GM19372 (cell line): ENCODE measurements at regions not wholly inside any gene's neighbourhood (a gene's known extent, or its start where the extent isn't known, plus 50 kb on each side); places are given as distances from the start of the nearest gene placed in this dataset.

Experiments
- ATAC-seq: cut with Tn5 transposase; IDR thresholded peaks from one replicate; pipeline ENCODE4 v1.9.1; 2021; ENCODE audit warnings: mild to moderate bottlenecking, low read depth, moderate library complexity; ENCODE audit not compliant: unreplicated experiment

DNA sequence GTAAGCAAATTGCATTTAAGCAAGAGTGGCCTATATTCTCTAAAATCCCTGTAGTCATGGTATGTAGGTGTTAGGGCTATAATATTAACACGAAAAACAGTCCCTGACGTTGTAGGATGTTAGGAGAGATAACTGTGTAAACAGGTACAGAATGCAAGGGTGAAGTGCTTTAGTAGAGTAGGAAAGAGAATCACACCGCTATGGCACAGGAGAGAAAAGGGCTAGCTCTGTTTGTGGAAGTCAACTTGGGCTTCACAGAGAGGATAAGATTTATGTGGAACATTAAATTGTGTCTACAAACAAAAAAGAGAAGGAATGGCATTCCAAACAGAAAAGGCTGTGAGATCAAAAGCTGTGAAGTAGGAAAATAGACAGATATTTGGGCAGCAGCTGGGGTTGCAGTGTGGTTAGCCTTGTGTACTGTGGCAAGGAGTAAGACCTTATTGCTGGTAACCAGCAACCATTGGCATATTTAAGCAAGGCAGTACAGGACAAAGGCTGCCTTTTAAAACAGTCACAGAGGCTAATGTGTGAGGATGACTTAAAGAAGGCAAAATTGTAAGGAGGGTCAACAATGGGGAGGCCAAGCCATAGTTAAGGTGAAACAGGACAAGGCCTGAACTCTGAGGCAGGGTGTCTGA lies 337.5 kb upstream of the ADAMTSL1 start:
- no peak for ATAC-seq

- no peak for ATAC-seq
Observed at GRCh38 chr9:18137815-18138214, 336.1 kb upstream of the ADAMTSL1 start.

- no peak for ATAC-seq
Observed at GRCh38 chr9:18138656-18139055, 335.3 kb upstream of the ADAMTSL1 start.

DNA sequence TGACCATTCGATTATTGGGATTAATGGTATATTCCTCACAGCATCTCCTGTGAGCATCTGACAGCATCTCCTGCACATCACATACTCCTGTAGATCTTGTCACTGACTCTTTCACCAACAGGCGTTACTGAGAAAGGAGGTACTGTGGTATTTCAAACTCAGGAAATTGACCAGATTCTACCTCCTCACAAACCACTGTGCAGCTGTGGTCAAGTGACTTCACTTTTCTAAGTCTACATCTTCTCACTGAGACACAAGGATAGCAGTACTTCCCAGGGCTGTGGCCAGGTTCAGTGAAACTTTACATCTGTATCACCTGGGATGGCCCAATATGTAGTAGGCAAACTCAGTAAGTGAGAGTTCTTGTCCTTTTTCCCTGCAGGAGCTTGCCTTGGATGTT lies 332.3 kb upstream of the ADAMTSL1 start:
- ATAC-seq, result no peak

DNA sequence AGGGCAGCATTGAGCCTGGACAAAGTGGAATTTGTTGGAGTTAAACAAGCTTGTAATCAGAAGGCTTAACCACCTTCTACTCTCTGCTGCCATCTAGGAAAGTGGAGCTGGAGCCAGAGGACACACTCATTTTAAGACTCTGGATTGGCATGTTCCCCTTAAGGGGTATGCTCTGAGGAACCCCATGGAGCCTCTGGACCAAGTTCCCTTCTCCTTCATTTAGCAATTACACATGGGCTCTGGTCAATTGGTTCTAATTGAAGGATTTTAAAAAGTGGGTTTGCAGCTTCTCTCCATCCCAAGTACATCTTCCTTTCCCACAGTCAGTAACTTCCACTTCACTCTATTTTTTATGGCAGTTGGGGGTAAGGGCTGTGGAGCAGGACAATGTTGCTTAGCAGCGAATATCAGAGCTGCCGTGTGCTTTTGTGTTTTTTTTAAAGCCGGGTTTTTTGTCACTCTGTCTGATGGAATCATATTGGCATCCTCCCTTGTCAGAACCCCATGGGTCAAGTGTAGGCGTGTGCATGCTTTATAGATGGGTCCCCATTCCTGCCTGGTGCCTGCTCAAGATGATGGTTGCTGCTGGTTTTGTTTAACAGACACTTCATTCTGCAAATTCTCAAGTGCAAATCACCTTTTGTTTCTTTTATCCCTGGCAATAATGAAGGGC lies 330.7 kb upstream of the ADAMTSL1 start:
- no peak for ATAC-seq

- no peak for ATAC-seq
Observed at GRCh38 chr9:18146329-18146728, 327.6 kb upstream of the ADAMTSL1 start.

DNA sequence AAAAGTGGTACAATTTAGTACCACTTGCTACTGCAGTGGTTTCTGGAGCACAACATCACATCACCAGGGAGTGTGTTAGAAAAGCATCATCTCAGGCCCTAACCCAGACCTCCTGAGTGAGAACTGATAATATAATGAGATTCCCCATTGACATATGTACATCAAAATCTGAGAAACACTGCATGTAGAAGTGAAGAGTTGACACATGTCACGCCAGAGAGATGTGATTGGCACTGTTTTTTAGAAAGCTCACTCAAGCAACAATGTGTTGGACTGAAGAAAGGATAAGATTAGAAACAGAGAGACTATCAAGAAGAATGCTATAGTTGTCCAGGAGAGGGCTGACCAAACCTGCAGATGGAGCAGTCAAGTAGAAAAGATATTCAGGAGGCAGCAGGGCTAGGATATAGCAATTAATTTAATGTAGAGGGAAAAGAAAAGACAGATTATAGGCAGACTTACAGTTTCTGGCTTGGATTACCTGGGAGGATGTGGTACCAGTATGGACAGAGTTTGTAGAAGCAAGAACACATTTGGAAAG lies 324.4 kb upstream of the ADAMTSL1 start:
- no peak for ATAC-seq

DNA sequence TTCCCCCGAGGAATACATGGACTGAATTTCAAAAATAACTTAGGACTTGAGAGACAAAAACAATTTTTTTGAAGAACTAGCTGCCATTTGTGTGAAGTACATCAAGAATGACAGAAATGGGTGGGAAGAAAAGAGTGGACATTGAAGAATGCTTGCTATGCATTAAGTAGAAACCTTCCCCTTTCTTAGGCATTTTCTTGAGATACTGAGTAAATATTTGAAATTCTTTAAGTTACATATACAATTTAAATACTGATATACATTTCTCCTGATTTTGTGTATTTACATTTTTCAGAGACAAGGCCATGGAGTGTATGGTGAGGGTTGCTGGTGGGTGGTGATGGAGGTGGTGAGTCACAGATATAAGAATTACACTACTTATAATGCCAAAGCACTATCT lies 319.3 kb upstream of the ADAMTSL1 start:
- ATAC-seq, result no peak

GRCh38 chr9:18159254-18159653 lies 314.7 kb upstream of the ADAMTSL1 start:
- ATAC-seq, result no peak

GRCh38 chr9:18163146-18163545 lies 310.8 kb upstream of the ADAMTSL1 start:
- no peak for ATAC-seq

- ATAC-seq, result no peak
Observed at GRCh38 chr9:18167733-18168132, 306.2 kb upstream of the ADAMTSL1 start.

GRCh38 chr9:18173923-18174322 lies 300.0 kb upstream of the ADAMTSL1 start:
- no peak for ATAC-seq

GRCh38 chr9:18182636-18183035 lies 291.3 kb upstream of the ADAMTSL1 start:
- ATAC-seq, result no peak

DNA sequence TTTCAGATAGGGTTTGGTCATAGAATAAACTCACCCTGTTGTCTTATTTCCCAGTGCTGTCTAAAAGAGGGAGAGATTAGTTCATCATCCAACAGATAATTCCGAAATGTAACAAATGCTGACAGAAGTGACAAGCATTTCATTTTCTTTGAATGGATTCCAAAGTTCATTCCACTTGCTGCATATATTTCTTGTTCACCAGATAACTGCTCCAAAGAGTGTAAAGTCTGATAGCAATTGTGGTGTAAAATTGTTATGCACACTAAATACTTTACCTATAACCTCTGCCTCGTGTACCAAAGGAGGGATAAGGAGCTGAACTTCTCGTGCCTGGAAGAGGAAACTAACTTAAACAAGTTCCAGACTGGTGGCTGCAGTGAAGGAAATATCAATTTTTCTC lies 290.0 kb upstream of the ADAMTSL1 start:
- no peak for ATAC-seq

GRCh38 chr9:18184401-18184800 lies 289.6 kb upstream of the ADAMTSL1 start:
- ATAC-seq, result no peak

DNA sequence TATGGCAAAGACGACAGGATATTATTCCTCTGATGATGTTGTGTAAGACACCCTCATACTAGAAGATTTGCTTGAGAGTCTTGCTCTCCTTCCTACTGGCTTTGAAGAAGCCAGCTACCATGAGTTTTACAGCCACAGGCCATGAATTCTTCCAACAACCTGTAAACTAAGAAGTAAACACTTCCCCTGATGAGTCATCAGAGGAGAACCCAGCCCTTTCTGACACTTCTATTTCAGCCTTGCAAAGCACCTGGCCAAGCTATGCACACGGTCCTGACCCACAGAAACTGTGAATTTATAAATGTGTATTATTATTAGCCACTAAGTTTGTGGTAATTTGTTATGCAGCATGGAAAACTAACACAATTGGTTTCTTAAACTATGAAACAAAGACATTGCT lies 288.8 kb upstream of the ADAMTSL1 start:
- no peak for ATAC-seq

DNA sequence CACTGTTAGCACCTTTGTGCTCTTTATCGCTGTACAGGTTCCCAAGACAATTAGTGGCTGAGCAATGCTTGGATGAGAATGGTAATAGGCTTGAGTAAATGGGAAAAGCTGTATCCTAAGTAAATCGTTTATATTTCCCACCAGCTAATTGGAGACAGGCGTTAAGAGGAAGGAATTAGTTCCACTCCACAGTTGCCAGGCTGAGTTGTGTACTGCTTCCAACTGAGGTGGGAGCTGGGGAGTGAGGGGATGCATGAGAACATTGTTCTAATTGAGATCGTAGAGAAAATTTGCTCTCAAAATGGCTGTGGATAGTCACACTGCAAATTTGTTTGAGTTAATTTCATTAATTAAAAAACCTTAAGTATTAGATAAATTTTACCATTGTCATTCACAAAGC lies 285.0 kb upstream of the ADAMTSL1 start:
- ATAC-seq, result no peak

DNA sequence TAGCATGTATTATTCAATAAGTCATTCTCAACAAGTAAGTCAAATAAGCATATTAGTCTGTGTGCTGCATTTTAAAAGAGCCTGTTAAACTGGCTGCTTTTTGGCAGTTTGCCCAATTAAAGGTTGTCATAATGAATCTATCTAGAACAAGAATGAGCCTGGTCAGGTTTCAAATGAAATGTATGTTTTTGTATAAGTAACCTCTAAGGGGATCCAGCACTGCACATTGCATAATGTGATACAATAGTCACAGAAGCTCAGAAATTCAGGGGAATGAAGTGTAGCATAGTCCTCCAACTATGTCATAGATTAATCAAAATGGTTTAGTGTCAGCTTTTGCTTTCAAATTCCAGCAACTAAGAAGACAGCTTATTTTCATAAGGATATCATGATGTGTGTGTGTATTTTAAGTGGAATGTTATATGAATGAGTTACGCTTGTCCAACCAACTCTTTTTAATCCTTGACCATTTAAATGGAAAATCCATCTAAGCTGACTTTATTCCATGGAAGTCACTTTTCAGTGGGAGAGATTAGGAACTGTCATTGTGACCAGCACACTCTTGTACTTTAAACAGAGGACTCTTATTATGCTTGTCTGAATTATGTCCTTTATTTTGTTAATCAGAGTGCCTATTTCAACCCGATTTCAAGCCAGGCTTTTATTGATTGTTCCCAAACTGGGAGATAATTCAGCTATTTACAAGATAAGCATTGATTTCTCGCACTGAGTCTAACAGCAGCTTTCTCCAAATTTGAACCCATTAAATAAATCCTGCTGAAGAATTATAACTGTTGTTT lies 283.9 kb upstream of the ADAMTSL1 start:
- ATAC-seq, result no peak

DNA sequence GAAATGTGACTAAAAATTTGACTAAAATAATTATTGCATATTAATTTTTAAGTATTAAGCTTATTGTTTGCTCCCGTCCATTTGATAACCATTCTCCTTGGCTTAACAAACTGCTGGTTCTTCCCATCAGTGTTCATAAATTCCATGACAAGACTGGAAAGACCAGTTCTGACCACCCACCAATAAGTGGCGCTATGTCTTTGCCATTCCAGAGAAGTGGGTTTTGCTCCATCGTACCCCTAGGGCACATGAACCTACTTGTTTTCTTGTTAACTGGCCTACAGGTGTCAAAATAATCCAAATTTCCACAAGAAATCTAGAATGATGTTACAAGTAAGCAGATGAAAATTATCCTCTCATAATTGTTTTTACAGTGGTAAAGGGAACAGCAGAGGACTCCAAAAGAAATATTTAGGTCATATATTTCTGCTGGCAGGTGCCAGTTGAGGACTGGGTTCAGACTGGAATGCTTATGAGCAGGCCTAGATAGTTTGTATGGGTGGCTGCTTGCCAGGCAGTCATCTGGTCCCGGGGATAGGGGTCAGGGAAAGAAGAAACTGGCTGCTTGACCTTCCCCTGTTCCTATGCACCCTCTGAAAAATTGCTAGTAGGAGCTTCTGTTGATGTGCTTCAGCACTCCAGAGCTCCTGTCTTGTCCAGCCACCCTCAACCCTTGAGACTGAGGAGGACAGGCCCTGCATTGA lies 283.1 kb upstream of the ADAMTSL1 start:
- no peak for ATAC-seq

DNA sequence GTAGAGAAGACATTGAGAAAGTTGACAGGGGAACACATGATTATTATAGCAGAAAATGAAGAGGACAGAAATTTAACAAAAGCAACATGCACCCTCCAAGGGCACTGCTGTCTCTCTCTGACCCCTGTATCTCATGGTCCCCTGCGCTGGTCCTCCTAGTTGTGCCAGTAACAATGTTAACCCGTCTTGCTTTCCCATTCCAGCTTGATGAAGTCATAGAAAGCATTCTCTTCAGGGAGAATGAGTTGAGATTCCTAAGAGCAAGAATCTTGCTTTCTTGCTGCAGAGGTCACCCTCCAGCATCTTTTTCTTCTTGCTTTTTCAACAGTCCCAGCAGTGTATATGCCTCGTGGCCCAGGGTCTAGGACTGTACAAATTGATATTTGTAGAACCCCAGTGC lies 279.6 kb upstream of the ADAMTSL1 start:
- no peak for ATAC-seq

DNA sequence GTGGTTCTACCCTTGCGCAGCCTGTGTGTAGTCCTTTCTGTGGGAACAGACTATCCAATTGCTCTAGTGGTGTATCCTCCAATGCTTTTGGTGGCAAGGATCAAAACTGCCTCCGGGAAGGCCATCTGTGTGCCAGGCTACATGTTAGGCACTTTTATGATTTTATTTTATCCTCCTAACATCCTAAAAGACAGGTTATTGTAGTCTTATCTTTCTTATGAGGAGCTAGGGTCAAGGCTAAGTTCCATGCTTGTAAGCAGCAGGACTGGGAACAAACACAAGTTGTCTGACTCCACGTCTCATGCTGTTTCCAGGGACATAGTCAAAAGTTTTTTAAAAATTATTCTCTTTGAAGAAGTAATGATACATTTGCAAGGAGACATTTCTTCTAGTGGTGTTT lies 278.7 kb upstream of the ADAMTSL1 start:
- no peak for ATAC-seq
